ENCODE measurements at regions not wholly inside any gene's neighbourhood (a gene's known extent, or its start where the extent isn't known, plus 50 kb on each side); places are given as distances from the start of the nearest gene placed in this dataset.

GRCh38 chr2:226474131-226474530, 325.5 kb downstream of the IRS1 start:
- TF ChIP-seq CTCF (IDR thresholded peaks at IDR 0.05; ENCODE audit: unreplicated experiment in 3 of 3) = no peak
- Mint-ChIP-seq H3K27me3 (ENCODE audit: low read depth) (no peaks in the 10 kb centered on the region), H3K36me3 (ENCODE audit: low read depth) (no peaks in the 10 kb centered on the region), H3K4me3 (no peak overlapping the region), H3K9me3 (peaks cover 9% of the 10 kb centered on the region), H3K4me1 (peaks cover 12% of the 10 kb centered on the region), H3K27ac (no peak overlapping the region)

- Mint-ChIP-seq H3K27ac (no peak overlapping the region), H3K9me3 (peaks cover 9% of the 10 kb centered on the region), H3K4me3 (no peak overlapping the region), H3K27me3 (ENCODE audit: low read depth) (no peaks in the 10 kb centered on the region), H3K36me3 (ENCODE audit: low read depth) (no peaks in the 10 kb centered on the region), H3K4me1 (no peaks in the 10 kb centered on the region)
- no peak for TF ChIP-seq CTCF (IDR thresholded peaks at IDR 0.05; ENCODE audit: unreplicated experiment in 3 of 3)
Measured at GRCh38 chr2:226471987-226472470, 327.6 kb downstream of the IRS1 start.

- Mint-ChIP-seq H3K9me3 (peaks cover 3% of the 10 kb centered on the region), H3K4me1 (no peaks in the 10 kb centered on the region), H3K36me3 (ENCODE audit: low read depth) (no peaks in the 10 kb centered on the region), H3K27me3 (ENCODE audit: low read depth) (no peaks in the 10 kb centered on the region), H3K4me3 (no peak overlapping the region), H3K27ac (no peak overlapping the region)
- no peak for TF ChIP-seq CTCF (IDR thresholded peaks at IDR 0.05; ENCODE audit: unreplicated experiment in 3 of 3)
Measured at GRCh38 chr2:226467633-226468032, 332.0 kb downstream of the IRS1 start.

- peaks cover 7% of the 10 kb centered on the region for H3K9me3 Mint-ChIP-seq
- H3K27ac Mint-ChIP-seq = no peak overlapping the region
- no peak overlapping the region for H3K4me3 Mint-ChIP-seq
- no peak for TF ChIP-seq CTCF (IDR thresholded peaks at IDR 0.05; ENCODE audit: unreplicated experiment in 3 of 3)
- no peaks in the 10 kb centered on the region for H3K4me1 Mint-ChIP-seq
- no peaks in the 10 kb centered on the region for H3K27me3 Mint-ChIP-seq (ENCODE audit: low read depth)
- H3K36me3 Mint-ChIP-seq (ENCODE audit: low read depth) = no peaks in the 10 kb centered on the region
Measured at GRCh38 chr2:226467221-226467620, 332.4 kb downstream of the IRS1 start.

GRCh38 chr2:226466589-226466988, 333.0 kb downstream of the IRS1 start:
- no peak overlapping the region for H3K4me3 Mint-ChIP-seq
- H3K4me1 Mint-ChIP-seq = no peaks in the 10 kb centered on the region
- no peak overlapping the region for H3K27ac Mint-ChIP-seq
- H3K9me3 Mint-ChIP-seq = peaks cover 12% of the 10 kb centered on the region
- H3K36me3 Mint-ChIP-seq (ENCODE audit: low read depth) = no peaks in the 10 kb centered on the region
- no peaks in the 10 kb centered on the region for H3K27me3 Mint-ChIP-seq (ENCODE audit: low read depth)
- no peak for TF ChIP-seq CTCF (IDR thresholded peaks at IDR 0.05; ENCODE audit: unreplicated experiment in 3 of 3)

GRCh38 chr2:226466124-226466523, 333.5 kb downstream of the IRS1 start:
- no peak for TF ChIP-seq CTCF (IDR thresholded peaks at IDR 0.05; ENCODE audit: unreplicated experiment in 3 of 3)
- no peaks in the 10 kb centered on the region for H3K27me3 Mint-ChIP-seq (ENCODE audit: low read depth)
- no peaks in the 10 kb centered on the region for H3K4me1 Mint-ChIP-seq

More at GRCh38 chr2:226466124-226466523, 333.5 kb downstream of the IRS1 start:
- no peak overlapping the region for H3K27ac Mint-ChIP-seq
- no peaks in the 10 kb centered on the region for H3K36me3 Mint-ChIP-seq (ENCODE audit: low read depth)
- peaks cover 12% of the 10 kb centered on the region for H3K9me3 Mint-ChIP-seq
- H3K4me3 Mint-ChIP-seq = no peak overlapping the region

Data from nephron (organoid).